Right lung (tissue), 2 donors: ENCODE measurements at regions not wholly inside any gene's neighbourhood (a gene's known extent, or its start where the extent isn't known, plus 50 kb on each side); places are given as distances from the start of the nearest gene placed in this dataset.
"Not testable (repeated sequence)": the region's sequence is repeated elsewhere in the genome, so short reads cannot be mapped to it uniquely, and the experiment has no call there.

Experiments
- DNase-seq, 2 donors: peaks; one replicate each; pipeline ENCODE4 v3.0.0-alpha.2; 2013

DNA sequence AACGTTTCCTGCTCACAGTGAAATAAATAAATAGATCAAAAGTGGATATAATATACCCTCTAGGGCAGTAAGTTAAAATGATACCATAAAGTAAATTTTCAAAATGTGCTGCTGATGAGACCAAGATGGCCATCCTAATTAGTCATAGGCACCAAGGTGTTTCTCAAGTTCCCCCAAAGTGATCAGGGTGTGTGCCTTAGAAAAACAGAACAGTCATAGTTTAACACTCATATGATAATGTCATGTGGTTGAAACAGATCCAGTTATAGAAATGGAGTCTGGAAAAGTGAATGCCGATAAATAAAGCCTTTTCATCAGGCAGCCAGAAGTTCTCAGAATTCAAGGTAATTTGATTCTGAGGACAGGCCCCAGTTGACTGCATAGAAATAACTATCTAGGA, 161.5 kb upstream of the CDKN2B start:
- DNase-seq = no peak

GRCh38 chr9:22170990-22171670, 162.0 kb upstream of the CDKN2B start:
- DNase-seq = no peak

GRCh38 chr9:22171691-22172090, 162.6 kb upstream of the CDKN2B start:
- no peak for DNase-seq

DNA sequence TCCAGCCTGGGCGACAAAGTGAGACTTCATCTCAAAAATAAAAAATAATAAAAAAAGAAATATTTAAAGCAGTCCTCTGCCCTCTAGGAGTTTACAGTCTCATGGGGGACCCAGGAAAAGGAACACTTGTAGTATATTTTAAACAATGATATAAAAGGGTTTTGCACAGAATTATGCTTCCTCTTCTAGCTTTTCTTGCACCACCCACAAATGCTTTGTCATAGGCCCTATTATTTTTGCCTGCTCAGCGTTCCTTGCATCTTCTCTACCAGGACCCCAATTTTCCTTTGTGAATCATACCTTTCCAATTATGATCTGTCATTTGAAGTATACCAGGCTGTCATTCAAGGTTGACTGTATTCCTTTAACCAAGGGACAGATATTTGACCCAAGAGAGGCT, 164.8 kb upstream of the CDKN2B start:
- DNase-seq = no peak

GRCh38 chr9:22175972-22176545, 167.0 kb upstream of the CDKN2B start:
- no peak for DNase-seq

DNA sequence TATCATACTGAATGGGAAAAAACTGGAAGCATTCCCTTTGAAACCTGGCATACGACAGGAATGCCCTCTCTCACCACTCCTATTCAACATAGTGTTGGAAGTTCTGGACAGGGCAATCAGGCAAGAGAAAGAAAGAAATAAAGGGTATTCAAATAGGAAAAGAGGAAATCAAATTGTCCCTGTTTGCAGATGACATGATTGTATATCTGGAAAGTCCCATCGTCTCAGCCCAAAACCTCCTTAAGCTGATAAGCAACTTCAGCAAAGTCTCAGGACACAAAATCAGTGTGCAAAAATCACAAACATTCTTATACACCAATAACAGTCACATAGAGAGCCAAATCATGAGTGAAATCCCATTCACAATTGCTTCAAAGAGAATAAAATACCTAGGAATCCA, 171.9 kb upstream of the CDKN2B start:
- not testable (repeated sequence) for DNase-seq

- no peak for DNase-seq
These were observed 180.4 kb upstream of the CDKN2B start for GRCh38 chr9:22189471-22189870.

DNA sequence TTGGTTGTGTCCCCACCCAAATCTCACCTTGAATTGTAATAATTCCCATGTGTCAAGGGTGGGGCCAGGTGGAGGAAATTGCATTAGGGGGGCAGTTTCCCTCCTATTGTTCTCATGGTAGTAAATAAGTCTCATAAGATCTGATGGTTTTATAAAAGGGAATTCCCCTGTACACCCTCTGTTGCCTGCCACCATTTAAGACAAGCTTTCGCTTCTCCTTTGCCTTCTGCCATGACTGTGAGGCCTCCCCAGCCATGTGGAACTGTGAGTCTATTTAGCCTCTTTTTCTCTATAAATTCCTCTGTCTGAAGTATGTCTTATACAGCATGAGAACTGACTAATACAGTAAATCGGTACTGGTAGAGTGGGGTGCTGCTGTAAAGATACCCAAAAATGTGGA, 187.9 kb upstream of the CDKN2B start:
- not testable (repeated sequence) for DNase-seq

GRCh38 chr9:22198681-22199080, 189.6 kb upstream of the CDKN2B start:
- no peak for DNase-seq

- DNase-seq = no peak
These were observed 192.2 kb upstream of the CDKN2B start for GRCh38 chr9:22201256-22201655.

- DNase-seq = no peak
These were observed 194.4 kb upstream of the CDKN2B start for GRCh38 chr9:22203371-22204138.

- no peak for DNase-seq
These were observed 195.1 kb upstream of the CDKN2B start for GRCh38 chr9:22204240-22204639.

DNA sequence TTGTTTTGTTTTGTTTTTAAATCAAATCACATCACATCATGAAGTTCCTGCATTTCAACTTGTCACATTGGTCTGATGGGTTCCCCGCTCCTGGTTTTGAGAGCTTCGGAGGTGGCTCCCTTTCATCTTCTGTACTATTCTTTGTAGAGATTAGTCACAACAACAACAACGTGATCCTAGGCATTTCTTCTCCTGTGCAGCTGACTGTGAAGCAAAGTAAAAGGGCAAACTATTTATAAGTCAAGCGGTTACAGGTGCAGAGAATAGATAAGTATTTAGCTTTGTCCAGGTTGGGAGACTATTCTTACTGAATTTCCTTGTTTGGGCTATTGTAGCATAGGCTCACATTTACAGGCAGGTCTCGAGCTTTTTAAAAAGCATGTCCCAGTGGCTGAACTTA, 197.7 kb upstream of the CDKN2B start:
- DNase-seq = no peak

- no peak for DNase-seq
These were observed 199.9 kb upstream of the CDKN2B start for GRCh38 chr9:22208846-22209585.

DNA sequence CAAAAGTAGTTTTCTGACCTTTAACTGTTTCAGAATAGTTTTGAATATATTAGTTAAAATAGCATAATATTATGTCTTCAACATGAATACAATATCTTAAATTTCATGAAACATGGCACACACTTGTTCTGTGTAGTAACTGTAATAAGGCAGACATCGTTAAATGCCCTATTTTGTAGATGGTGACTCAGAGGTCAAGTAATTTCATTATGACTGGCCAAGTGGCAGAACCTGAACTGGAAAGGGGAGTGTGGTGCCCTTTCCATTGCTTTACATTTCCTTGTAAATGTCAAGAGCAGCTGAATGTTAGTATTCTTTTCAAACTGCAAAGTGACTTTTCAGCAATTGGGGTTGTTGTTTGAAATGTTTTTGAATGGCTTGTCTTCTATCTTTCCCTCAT, 201.2 kb upstream of the CDKN2B start:
- no peak for DNase-seq

- no peak for DNase-seq
These were observed 201.8 kb upstream of the CDKN2B start for GRCh38 chr9:22210936-22211335.

GRCh38 chr9:22211588-22212360, 202.7 kb upstream of the CDKN2B start:
- DNase-seq = no peak

DNA sequence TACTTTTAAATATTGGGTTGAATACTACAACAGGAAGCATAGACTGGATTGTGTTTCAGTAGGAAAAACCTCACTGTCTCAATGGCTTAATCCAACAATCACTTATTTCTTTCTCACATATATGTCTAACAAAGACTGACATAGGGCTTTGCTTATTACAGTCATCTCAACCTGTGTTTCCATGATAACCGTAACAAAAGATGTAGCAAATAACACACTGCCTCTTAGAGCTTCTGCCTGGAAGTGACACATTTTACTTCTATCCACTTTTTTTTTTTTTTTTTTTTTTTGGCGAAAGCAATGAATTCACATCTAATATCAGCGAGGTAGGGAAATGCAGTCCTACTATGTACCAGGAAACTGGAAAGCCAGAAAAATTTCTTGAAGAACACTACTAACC, 204.9 kb upstream of the CDKN2B start:
- no peak for DNase-seq

- no peak for DNase-seq
These were observed 205.5 kb upstream of the CDKN2B start for GRCh38 chr9:22214497-22215031.

GRCh38 chr9:22215521-22215920, 206.4 kb upstream of the CDKN2B start:
- DNase-seq = no peak

GRCh38 chr9:22216730-22217172, 207.6 kb upstream of the CDKN2B start:
- no peak for DNase-seq
